Cardiac muscle cell (in vitro differentiated cells and primary cell): ENCODE measurements at regions not wholly inside any gene's neighbourhood (a gene's known extent, or its start where the extent isn't known, plus 50 kb on each side); places are given as distances from the start of the nearest gene placed in this dataset.

Experiments used
- DNase-seq, 2 donors: peaks; one replicate each; pipeline versions ENCODE4 v3.0.0 to v3.0.0-alpha.2; 2010 to 2017; ENCODE audit warnings: low read depth in 1 of 2, low spot score in 1 of 2
- H3K27ac ChIP-seq: fragments of 200-600 bp; sonication (generic); 2 replicates; pipeline ENCODE4 v1.5.1; 2016
- H3K27me3 ChIP-seq: fragments of 200-600 bp; sonication (generic); 2 replicates; pipeline ENCODE4 v1.6.0; 2016; ENCODE audit warnings: control low read depth
- H3K36me3 ChIP-seq: fragments of 200-600 bp; sonication (generic); 2 replicates; pipeline ENCODE4 v1.5.1; 2016; ENCODE audit warnings: control low read depth
- H3K4me1 ChIP-seq: fragments of 200-600 bp; sonication (generic); 2 replicates; pipeline ENCODE4 v1.8.1; 2017; ENCODE audit warnings: low read depth, mild to moderate bottlenecking, mixed run types
- H3K4me3 ChIP-seq: fragments of 200-600 bp; sonication (generic); 2 replicates; pipeline ENCODE4 v1.5.1; 2016; ENCODE audit warnings: mild to moderate bottlenecking
- H3K9me3 ChIP-seq: fragments of 200-600 bp; sonication (generic); 2 replicates; pipeline ENCODE4 v1.5.1; 2017; ENCODE audit warnings: low read depth, mild to moderate bottlenecking, control low read depth
- CTCF ChIP-seq: IDR thresholded peaks from 2 replicates; pipeline ENCODE4 v1.5.1; 2012; ENCODE audit warnings: low read depth, mild to moderate bottlenecking, low read length

GRCh38 chr5:88976914-88977313 lies 93.9 kb upstream of the MEF2C start:
- Histone ChIP-seq H3K36me3 (no peaks in the 10 kb centered on the region), H3K4me3 (no peak overlapping the region), H3K27me3 (no peaks in the 10 kb centered on the region), H3K27ac (no peak overlapping the region), H3K9me3 (no peaks in the 10 kb centered on the region), H3K4me1 (no peaks in the 10 kb centered on the region)
- no peak for DNase-seq
- no peak for TF ChIP-seq CTCF

DNA sequence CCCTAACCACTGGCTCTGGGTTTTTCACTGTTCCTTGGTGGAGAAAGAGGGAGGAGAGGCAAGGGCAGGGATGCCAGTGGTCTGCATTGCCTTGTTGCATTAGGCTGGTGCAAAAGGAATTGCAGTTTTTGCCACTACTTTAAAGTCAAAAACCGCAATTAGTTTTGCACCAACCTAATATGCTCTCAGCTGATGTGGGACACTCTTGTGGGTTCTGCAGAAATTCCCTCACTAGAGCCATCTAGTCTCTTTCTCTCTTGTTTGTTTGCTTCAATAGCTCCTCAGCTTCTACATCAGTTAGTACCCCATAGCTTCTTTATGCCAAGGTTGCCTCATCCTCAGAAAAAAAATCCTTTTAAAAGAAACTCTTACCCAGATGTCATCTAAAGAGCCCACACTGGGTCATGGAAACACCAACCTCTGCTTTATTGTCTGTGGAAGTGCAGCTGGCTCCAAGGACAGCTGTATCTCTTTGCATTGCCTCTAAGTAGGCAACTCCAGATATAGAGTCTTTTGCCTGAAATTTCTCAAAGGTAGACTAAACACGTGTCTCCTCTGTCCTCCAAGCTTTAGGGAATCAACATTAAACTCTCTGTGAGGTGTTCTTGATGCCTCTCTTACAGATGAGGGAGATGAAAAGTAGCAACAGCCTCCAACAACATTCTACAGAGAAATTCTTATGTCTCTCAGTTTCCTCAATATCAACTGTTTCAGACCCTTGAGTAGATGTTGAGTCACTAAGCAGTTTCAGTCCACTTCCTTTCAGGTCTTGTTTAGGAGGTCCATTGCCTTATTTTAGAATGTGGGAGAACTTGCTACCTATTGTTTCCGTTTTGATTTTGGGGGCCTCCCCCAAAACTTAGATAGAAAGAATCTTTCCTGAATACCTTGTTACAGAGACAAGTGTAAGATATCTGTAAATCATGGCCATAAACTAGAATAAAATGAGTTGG lies 84.9 kb upstream of the MEF2C start:
- Histone ChIP-seq H3K27me3 (no peaks in the 10 kb centered on the region), H3K4me3 (no peak overlapping the region), H3K36me3 (no peaks in the 10 kb centered on the region), H3K4me1 (no peaks in the 10 kb centered on the region), H3K9me3 (no peaks in the 10 kb centered on the region), H3K27ac (no peak overlapping the region)
- no peak for TF ChIP-seq CTCF
- DNase-seq = no peak

DNA sequence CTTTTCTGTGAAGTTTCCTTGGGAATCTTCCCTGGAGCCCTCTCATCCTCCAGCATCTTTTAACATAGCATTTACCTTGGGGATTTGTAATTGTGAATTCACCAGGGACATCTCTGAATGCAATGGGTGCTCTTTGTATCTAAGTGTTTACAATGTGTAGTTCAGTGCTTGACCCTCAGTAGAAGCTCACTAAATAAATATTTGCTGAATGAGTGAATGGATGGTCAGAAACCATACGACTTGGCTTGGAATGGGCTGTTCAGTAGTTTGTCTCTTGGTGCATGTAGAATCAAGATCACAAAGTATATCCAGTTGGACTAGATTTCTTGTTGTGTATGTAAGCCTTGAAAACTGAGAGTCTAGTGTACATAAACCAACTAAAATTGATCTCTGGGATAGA lies 81.8 kb upstream of the MEF2C start:
- DNase-seq = no peak
- TF ChIP-seq CTCF = no peak
- Histone ChIP-seq H3K9me3 (no peaks in the 10 kb centered on the region), H3K4me3 (no peak overlapping the region), H3K4me1 (no peaks in the 10 kb centered on the region), H3K27ac (no peak overlapping the region), H3K27me3 (no peaks in the 10 kb centered on the region), H3K36me3 (no peaks in the 10 kb centered on the region)

GRCh38 chr5:88957013-88957412 lies 74.0 kb upstream of the MEF2C start:
- Histone ChIP-seq H3K27ac (no peak overlapping the region), H3K27me3 (no peaks in the 10 kb centered on the region), H3K9me3 (no peaks in the 10 kb centered on the region), H3K4me1 (peaks cover 12% of the 10 kb centered on the region), H3K36me3 (no peaks in the 10 kb centered on the region), H3K4me3 (no peak overlapping the region)
- no peak for TF ChIP-seq CTCF
- no peak for DNase-seq

- H3K9me3 ChIP-seq = no peaks in the 10 kb centered on the region
- no peak for TF ChIP-seq CTCF
- peaks cover 18% of the 10 kb centered on the region for H3K4me1 ChIP-seq
- no peak overlapping the region for H3K27ac ChIP-seq
- DNase-seq = no peak
- no peaks in the 10 kb centered on the region for H3K36me3 ChIP-seq
- H3K4me3 ChIP-seq = no peak overlapping the region
- no peaks in the 10 kb centered on the region for H3K27me3 ChIP-seq
These were observed 73.4 kb upstream of the MEF2C start for GRCh38 chr5:88956416-88956815.
